Psoas muscle (tissue), 7 donors: ENCODE measurements at regions not wholly inside any gene's neighbourhood (a gene's known extent, or its start where the extent isn't known, plus 50 kb on each side); places are given as distances from the start of the nearest gene placed in this dataset.

Experiments
- ATAC-seq, 4 donors: fragments of 200-7000 bp; cut with Tn5 transposase; one replicate each; pipeline ENCODE4 v1.9.1; 2020; ENCODE audit warnings: moderate library complexity in 3 of 4, mild to moderate bottlenecking in 2 of 4
- DNase-seq, 2 donors: peaks; one replicate each; pipeline ENCODE4 v3.0.0-alpha.2; 2020
- H3K27ac ChIP-seq: fragments of 200-600 bp; one replicate; pipeline ENCODE4 v1.8.0; 2022
- H3K27me3 ChIP-seq, 3 donors: fragments of 200-600 bp in 1 of 3; one replicate each; pipeline versions ENCODE4 v1.6.1 to v1.8.0; 2013 to 2022; ENCODE audit warnings: low read length in 2 of 3, mild to moderate bottlenecking in 2 of 3, moderate library complexity in 1 of 3; ENCODE audit not compliant: insufficient read depth in 3 of 3
- H3K36me3 ChIP-seq, 2 donors: fragments of 200-600 bp in 1 of 2; one replicate each; pipeline versions ENCODE4 v1.6.1 to v1.8.0; 2013 to 2022; ENCODE audit warnings: low read depth in 1 of 2, mild to moderate bottlenecking in 1 of 2, moderate library complexity in 1 of 2; ENCODE audit not compliant: insufficient read depth in 1 of 2
- H3K4me1 ChIP-seq: fragments of 200-600 bp; one replicate; pipeline ENCODE4 v1.8.0; 2022
- H3K4me3 ChIP-seq: fragments of 200-600 bp; one replicate; pipeline ENCODE4 v1.8.0; 2022; ENCODE audit warnings: mild to moderate bottlenecking
- H3K9me3 ChIP-seq: fragments of 200-600 bp; one replicate; pipeline ENCODE4 v1.8.0; 2022
- CTCF ChIP-seq: fragments of 200-600 bp; IDR thresholded peaks from one replicate; pipeline ENCODE4 v1.8.0; 2022; ENCODE audit warnings: antibody characterized with exemption
- WGBS, 3 donors: extraction: QIAGEN DNeasy Blood & Tissue Kit; methylation state at CpG; one replicate each; pipeline versions ENCODE4 v1.1.6 to v1.1.7; 2013; 5-methylcytosine and 5-hydroxymethylcytosine counted together
- intact Hi-C, 2 donors: fragments of 100-400 bp; cut with DNase I; formaldehyde crosslinking; loops; one replicate each; pipeline versions ENCODE4 v1.11.0 to v1.14.2; 2022
- donor health status: healthy with polysubstance abuse.
- donor health status: DM: no; HTN: no; CAD: no; lungs with moderate emphysema.
- donor health status: Bipolar disorder and iron deficiency.
- donor health status: healthy.
- donor health status: DM: yes; HTN: yes; CAD: no.
- donor health status: DM: no; HTN: no; CAD: no.
- donor health status: DM: yes; HTN: yes; CAD: no.

- no peak for ATAC-seq
- no peak for TF ChIP-seq CTCF
- no peak overlapping the region for H3K27ac ChIP-seq
- H3K4me3 ChIP-seq = no peak overlapping the region
- H3K27me3 ChIP-seq = no peaks in the 10 kb centered on the region
- no peaks in the 10 kb centered on the region for H3K9me3 ChIP-seq
- intact Hi-C loops = no loop called here
- 56 to 70% (median 68%) methylated on average over 3 of the region's 3 CpGs for WGBS, 3 donors
- no peak for DNase-seq
- H3K4me1 ChIP-seq = no peaks in the 10 kb centered on the region
- H3K36me3 ChIP-seq = no peaks in the 10 kb centered on the region
Observed at GRCh38 chr4:130233377-130234047, 1137.6 kb downstream of the C4orf33 start.

- no peaks in the 10 kb centered on the region for H3K4me1 ChIP-seq
- DNase-seq = no peak
- ATAC-seq = no peak
- no peaks in the 10 kb centered on the region for H3K36me3 ChIP-seq
- no peaks in the 10 kb centered on the region for H3K27me3 ChIP-seq
- intact Hi-C loops = no loop called here
- H3K9me3 ChIP-seq = no peaks in the 10 kb centered on the region
- 64 to 71% (median 69%) methylated on average over 3 of the region's 3 CpGs for WGBS, 3 donors
- TF ChIP-seq CTCF = no peak
- no peak overlapping the region for H3K4me3 ChIP-seq
- no peak overlapping the region for H3K27ac ChIP-seq
Observed at GRCh38 chr4:130238121-130238520, 1142.2 kb downstream of the C4orf33 start.

GRCh38 chr4:130249002-130249401, 1153.0 kb downstream of the C4orf33 start:
- 5 to 27% (median 13%) methylated on average over 1 of the region's 1 CpG for WGBS, 3 donors
- Histone ChIP-seq H3K4me3 (no peak overlapping the region), H3K9me3 (no peaks in the 10 kb centered on the region), H3K27me3 (no peaks in the 10 kb centered on the region), H3K4me1 (no peaks in the 10 kb centered on the region), H3K27ac (no peak overlapping the region), H3K36me3 (no peaks in the 10 kb centered on the region)
- intact Hi-C loops = no loop called here
- DNase-seq (no peak), ATAC-seq (no peak)
- TF ChIP-seq CTCF = no peak

- DNase-seq (no peak), ATAC-seq (no peak)
- 53 to 57% (median 54%) methylated on average over 2 of the region's 2 CpGs for WGBS, 3 donors
- H3K36me3 ChIP-seq = no peaks in the 10 kb centered on the region
- no peak overlapping the region for H3K27ac ChIP-seq
- H3K27me3 ChIP-seq = no peaks in the 10 kb centered on the region
- intact Hi-C loops = no loop called here
- no peak overlapping the region for H3K4me3 ChIP-seq
- no peak for TF ChIP-seq CTCF
- H3K9me3 ChIP-seq = no peaks in the 10 kb centered on the region
- no peaks in the 10 kb centered on the region for H3K4me1 ChIP-seq
Observed at GRCh38 chr4:130257271-130257670, 1161.3 kb downstream of the C4orf33 start.

GRCh38 chr4:130266814-130267213, 1170.9 kb downstream of the C4orf33 start:
- Histone ChIP-seq H3K27me3 (no peaks in the 10 kb centered on the region), H3K4me1 (no peaks in the 10 kb centered on the region), H3K9me3 (no peaks in the 10 kb centered on the region), H3K27ac (no peak overlapping the region), H3K36me3 (no peaks in the 10 kb centered on the region), H3K4me3 (no peak overlapping the region)
- DNase-seq (no peak), ATAC-seq (no peak)
- TF ChIP-seq CTCF = no peak
- WGBS, 3 donors = 62 to 64% (median 63%) methylated on average over 2 of the region's 2 CpGs
- intact Hi-C loops = no loop called here
